IMR-90 (cell line): ENCODE measurements at regions not wholly inside any gene's neighbourhood (a gene's known extent, or its start where the extent isn't known, plus 50 kb on each side); places are given as distances from the start of the nearest gene placed in this dataset.

Source experiments
- ATAC-seq: fragments of 200-7000 bp; cut with Tn5 transposase; 2 replicates; pipeline ENCODE4 v1.9.1; 2020; ENCODE audit warnings: low read depth, mild to moderate bottlenecking, moderate library complexity
- BruUV-seq: library from RNA; stranded (reverse); fragments of 400-500 nt; replicated peaks from 2 replicates; lab custom pipeline; 2021; lab: Mats Ljungman, UMichigan
- CTCF ChIA-PET: fragments of 300-600 bp; formaldehyde crosslinking; extraction: SDS; loops from one replicate; lab custom pipeline; 2021; ENCODE audit warnings: antibody characterized with exemption; lab: Yijun Ruan, JAX
- POLR2A ChIA-PET: fragments of 300-600 bp; sonication (Branson Sonifier 250); formaldehyde crosslinking; loops from one replicate; lab custom pipeline; 2022; ENCODE audit warnings: antibody characterized with exemption; ENCODE audit not compliant: unreplicated experiment; lab: Charles Lee
- DNase-seq: peaks from one replicate; pipeline ENCODE4 v3.0.0; 2013
- H2AFZ ChIP-seq: replicated peaks from 2 replicates; pipeline ENCODE3; 2013; ENCODE audit warnings: low read length, mild to moderate bottlenecking; ENCODE audit not compliant: poor library complexity
- H2AK5ac ChIP-seq: 2 replicates; pipeline ENCODE4 v1.6.1; 2013; ENCODE audit warnings: low read depth, low read length, inconsistent platforms
- H2AK9ac ChIP-seq: replicated peaks from 2 replicates; pipeline ENCODE3; 2013; ENCODE audit warnings: mild to moderate bottlenecking, low read depth, low read length, moderate library complexity; ENCODE audit not compliant: poor library complexity
- H2BK120ac ChIP-seq: 2 replicates; pipeline ENCODE4 v1.6.1; 2013; ENCODE audit warnings: low read depth, low read length, inconsistent platforms
- H2BK15ac ChIP-seq: 3 replicates; pipeline ENCODE4 v1.6.1; 2013; ENCODE audit warnings: low read depth, low read length, inconsistent platforms
- H2BK20ac ChIP-seq: 2 replicates; pipeline ENCODE4 v1.6.1; 2013; ENCODE audit warnings: low read depth, mild to moderate bottlenecking, inconsistent platforms, low read length, moderate library complexity
- H2BK5ac ChIP-seq: 2 replicates; pipeline ENCODE4 v1.6.1; 2013; ENCODE audit warnings: mild to moderate bottlenecking, low read depth, low read length, inconsistent platforms; ENCODE audit not compliant: poor library complexity, severe bottlenecking
- H3K14ac ChIP-seq: replicated peaks from 2 replicates; pipeline ENCODE4 v1.6.1; 2013; ENCODE audit warnings: low read depth, low read length, inconsistent platforms
- H3K18ac ChIP-seq: 2 replicates; pipeline ENCODE4 v1.6.1; 2013; ENCODE audit warnings: low read depth, low read length, control low read depth
- H3K23ac ChIP-seq: 2 replicates; pipeline ENCODE4 v1.6.1; 2013; ENCODE audit warnings: low read depth, low read length, inconsistent platforms
- H3K27ac ChIP-seq: 2 replicates; pipeline ENCODE4 v1.5.1; 2013; ENCODE audit warnings: mild to moderate bottlenecking, control low read depth, low read length; ENCODE audit not compliant: insufficient read depth
- H3K27me3 ChIP-seq: 2 replicates; pipeline ENCODE4 v1.6.1; 2013; ENCODE audit warnings: low read length; ENCODE audit not compliant: control insufficient read depth, insufficient read depth
- H3K36me3 ChIP-seq: 2 replicates; pipeline ENCODE4 v1.6.1; 2013; ENCODE audit warnings: low read length, mixed read lengths; ENCODE audit not compliant: control insufficient read depth, insufficient read depth
- H3K4ac ChIP-seq: 2 replicates; pipeline ENCODE4 v1.6.1; 2013; ENCODE audit warnings: low read depth, low read length, inconsistent platforms
- H3K4me1 ChIP-seq: 2 replicates; pipeline ENCODE4 v1.6.1; 2013; ENCODE audit warnings: low read length, mixed read lengths; ENCODE audit not compliant: control insufficient read depth, insufficient read depth
- H3K4me2 ChIP-seq: 2 replicates; pipeline ENCODE4 v1.6.1; 2013; ENCODE audit warnings: low read depth, mild to moderate bottlenecking, control low read depth, low read length, moderate library complexity
- H3K4me3 ChIP-seq: 2 replicates; pipeline ENCODE4 v1.5.1; 2013; ENCODE audit warnings: low read depth, mild to moderate bottlenecking, control low read depth, low read length, moderate library complexity; ENCODE audit not compliant: insufficient read depth
- H3K56ac ChIP-seq: 2 replicates; pipeline ENCODE4 v1.6.1; 2013; ENCODE audit warnings: low read length, inconsistent platforms; ENCODE audit not compliant: insufficient read depth; ENCODE audit errors: extremely low read depth
- H3K79me1 ChIP-seq, 2 experiments: 2 replicates each; pipeline ENCODE4 v1.6.1; 2013; ENCODE audit warnings: low read length in 2 of 2, inconsistent platforms in 1 of 2, low read depth in 1 of 2
- H3K9ac ChIP-seq: 2 replicates; pipeline ENCODE4 v1.6.1; 2013; ENCODE audit warnings: low read depth, low read length, control low read depth
- H3K9me1 ChIP-seq: 2 replicates; pipeline ENCODE4 v1.6.1; 2013; ENCODE audit warnings: low read length, inconsistent platforms; ENCODE audit not compliant: insufficient read depth
- H3K9me3 ChIP-seq: 2 replicates; pipeline ENCODE4 v1.6.1; 2013; ENCODE audit warnings: low read length; ENCODE audit not compliant: control insufficient read depth, insufficient read depth
- H4K20me1 ChIP-seq: 2 replicates; pipeline ENCODE4 v1.6.1; 2013; ENCODE audit warnings: low read length, inconsistent platforms; ENCODE audit not compliant: insufficient read depth
- H4K5ac ChIP-seq: 2 replicates; pipeline ENCODE4 v1.6.1; 2013; ENCODE audit warnings: mild to moderate bottlenecking, low read depth, low read length, control low read depth
- H4K8ac ChIP-seq, 2 experiments: 2 replicates each; pipeline ENCODE4 v1.6.1; 2013; ENCODE audit warnings: low read depth in 2 of 2, low read length in 2 of 2, control low read depth in 1 of 2, inconsistent platforms in 1 of 2
- H4K91ac ChIP-seq: 2 replicates; pipeline ENCODE4 v1.6.1; 2013; ENCODE audit warnings: low read depth, low read length, inconsistent platforms; ENCODE audit not compliant: insufficient read depth
- BHLHE40 ChIP-seq: fragments of 150-350 bp; IDR thresholded peaks from 2 replicates; pipeline ENCODE4 v1.6.1; 2016; ENCODE audit warnings: mild to moderate bottlenecking, low read depth, low read length
- CEBPB ChIP-seq: IDR thresholded peaks from 2 replicates; pipeline ENCODE4 v1.6.1; 2012; ENCODE audit warnings: low read depth, low read length, improper control_type of control experiment
- CHD1 ChIP-seq: IDR thresholded peaks from 2 replicates; pipeline ENCODE4 v1.6.1; 2012; ENCODE audit warnings: low read depth, low read length, improper control_type of control experiment
- FOS ChIP-seq: fragments of 150-350 bp; IDR thresholded peaks from 2 replicates; pipeline ENCODE4 v1.6.1; 2016; ENCODE audit warnings: low read depth, low read length
- MAFK ChIP-seq: IDR thresholded peaks from 2 replicates; pipeline ENCODE4 v1.6.1; 2012; ENCODE audit warnings: low read depth, low read length, improper control_type of control experiment
- NFE2L2 ChIP-seq: fragments of 150-350 bp; IDR thresholded peaks from 2 replicates; pipeline ENCODE4 v1.6.1; 2016; ENCODE audit warnings: low read depth, mild to moderate bottlenecking, low read length
- RAD21 ChIP-seq: IDR thresholded peaks from 2 replicates; pipeline ENCODE4 v1.6.1; 2012; ENCODE audit warnings: low read length, improper control_type of control experiment
- RCOR1 ChIP-seq: IDR thresholded peaks from 2 replicates; pipeline ENCODE4 v1.6.1; 2012; ENCODE audit warnings: mild to moderate bottlenecking, low read length, improper control_type of control experiment; ENCODE audit not compliant: insufficient replicate concordance
- RFX5 ChIP-seq: IDR thresholded peaks from 2 replicates; pipeline ENCODE4 v1.8.0; 2012; ENCODE audit warnings: low read depth, mild to moderate bottlenecking, low read length, moderate library complexity
- SMC3 ChIP-seq: fragments of 150-350 bp; IDR thresholded peaks from 2 replicates; pipeline ENCODE4 v1.6.1; 2016; ENCODE audit warnings: low read depth, mild to moderate bottlenecking, antibody characterized with exemption, low read length, moderate library complexity
- WGBS, 2 experiments: methylation state at CpG; one replicate each; pipeline versions ENCODE4 v1.1.5 to v1.1.7; 2013; ENCODE audit warnings: missing lambda C conversion rate in 2 of 2; ENCODE audit not compliant: insufficient read length in 1 of 2; ENCODE audit errors: extremely low coverage in 2 of 2; 5-methylcytosine and 5-hydroxymethylcytosine counted together
- dilution Hi-C: fragments of 300-500 bp; cut with HindIII; formaldehyde crosslinking; loops from one replicate; pipeline ENCODE4 v1.14.3; 2018; ENCODE audit warnings: low sequenced_read_pairs; ENCODE audit not compliant: unreplicated experiment
- in situ Hi-C: fragments of 300-500 bp; cut with MboI; formaldehyde crosslinking; loops from 3 replicates; pipeline ENCODE4 v1.14.3; 2019; ENCODE audit warnings: low sequenced_read_pairs, inconsistent platforms, mixed read lengths
- intact Hi-C: fragments of 100-400 bp; cut with micrococcal nuclease; formaldehyde crosslinking; loops from 2 replicates; pipeline ENCODE4 v1.10.0; 2022
- TF ChIP-seq, protein P1 (sequence below): conservative IDR thresholded peaks from 2 replicates; pipeline ENCODE4 v1.5.1; 2012; ENCODE audit warnings: mild to moderate bottlenecking, low read depth, low read length, improper control_type of control experiment
- TF ChIP-seq, protein P2 (sequence below): fragments of 150-350 bp; IDR thresholded peaks from 2 replicates; pipeline ENCODE4 v1.6.1; 2017; ENCODE audit warnings: mild to moderate bottlenecking, antibody characterized with exemption, low read length, low read depth
- TF ChIP-seq, protein P3 (sequence below): fragments of 150-350 bp; IDR thresholded peaks from 2 replicates; pipeline ENCODE4 v1.6.1; 2016; ENCODE audit warnings: low read depth, mild to moderate bottlenecking, low read length, moderate library complexity, borderline replicate concordance

DNA sequence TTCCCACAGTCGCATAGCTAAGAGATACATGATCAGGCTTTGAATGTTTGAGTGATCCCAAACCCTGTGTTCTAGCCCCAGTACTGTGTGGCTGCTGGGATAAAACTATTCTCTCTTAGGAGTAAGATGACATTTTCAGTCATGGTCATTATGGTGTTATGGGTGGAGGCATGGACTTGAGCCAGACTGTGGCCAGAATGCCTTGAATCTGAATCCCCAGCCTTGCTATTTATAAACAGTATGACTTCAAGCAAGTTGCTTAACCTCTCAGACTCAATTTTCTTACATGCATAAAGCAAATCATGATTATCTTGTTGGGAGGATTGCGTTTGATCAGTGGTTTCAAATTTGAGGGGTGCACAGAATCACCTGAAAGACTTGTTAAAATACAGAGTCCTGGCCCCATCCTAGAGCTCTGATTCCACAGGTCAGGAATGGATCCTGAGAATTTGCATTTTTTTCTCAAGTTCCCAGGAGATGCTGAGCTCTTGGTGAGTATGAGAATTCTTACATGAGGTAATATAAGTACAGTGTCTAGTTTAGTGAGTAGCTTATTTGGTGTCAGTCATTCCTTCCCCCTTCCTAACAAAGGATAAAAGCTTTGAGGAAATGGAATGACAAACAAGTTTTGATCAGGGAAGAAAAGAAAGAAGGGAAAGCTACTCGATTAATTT, 571.7 kb downstream of the METTL15 start:
- peak overlapping the region; percentile 84 for H2BK120ac ChIP-seq
- ATAC-seq, result peak; percentile 82
- H3K14ac ChIP-seq, result peak overlapping the region; percentile 72; the same call in 1 of the 2 replicates
- no peaks in the 10 kb centered on the region for H3K36me3 ChIP-seq
- WGBS, 2 experiments, result no CpG with 5 or more reads among the region's 3 CpGs
- POLR2A ChIA-PET, result interaction anchor here (0.6 to 0.9 kb wide), 2 partner anchors 114 to 155 kb away, joined by 3 to 4 read pairs; no protein-coding TSS in a partner anchor
- peak overlapping the region; percentile 70 to 90 for H4K8ac ChIP-seq
- peak overlapping the region; percentile 63; the same call in 1 of the 2 replicates for H3K4me2 ChIP-seq
- H4K20me1 ChIP-seq, result no peaks in the 10 kb centered on the region
- H3K79me1 ChIP-seq, result no peaks in the 10 kb centered on the region
- peak overlapping the region; percentile 92 for H2BK5ac ChIP-seq
- TF ChIP-seq SMC3, result no peak
- 0 out of 2 replicates have a peak, but pooled peaks have one; percentile 2 for TF ChIP-seq FOS
- TF ChIP-seq, protein P1, sequence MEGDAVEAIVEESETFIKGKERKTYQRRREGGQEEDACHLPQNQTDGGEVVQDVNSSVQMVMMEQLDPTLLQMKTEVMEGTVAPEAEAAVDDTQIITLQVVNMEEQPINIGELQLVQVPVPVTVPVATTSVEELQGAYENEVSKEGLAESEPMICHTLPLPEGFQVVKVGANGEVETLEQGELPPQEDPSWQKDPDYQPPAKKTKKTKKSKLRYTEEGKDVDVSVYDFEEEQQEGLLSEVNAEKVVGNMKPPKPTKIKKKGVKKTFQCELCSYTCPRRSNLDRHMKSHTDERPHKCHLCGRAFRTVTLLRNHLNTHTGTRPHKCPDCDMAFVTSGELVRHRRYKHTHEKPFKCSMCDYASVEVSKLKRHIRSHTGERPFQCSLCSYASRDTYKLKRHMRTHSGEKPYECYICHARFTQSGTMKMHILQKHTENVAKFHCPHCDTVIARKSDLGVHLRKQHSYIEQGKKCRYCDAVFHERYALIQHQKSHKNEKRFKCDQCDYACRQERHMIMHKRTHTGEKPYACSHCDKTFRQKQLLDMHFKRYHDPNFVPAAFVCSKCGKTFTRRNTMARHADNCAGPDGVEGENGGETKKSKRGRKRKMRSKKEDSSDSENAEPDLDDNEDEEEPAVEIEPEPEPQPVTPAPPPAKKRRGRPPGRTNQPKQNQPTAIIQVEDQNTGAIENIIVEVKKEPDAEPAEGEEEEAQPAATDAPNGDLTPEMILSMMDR, result no peak
- TF ChIP-seq CEBPB, result peak; percentile 92
- no peak for TF ChIP-seq CHD1
- no peak for TF ChIP-seq RAD21
- no peak for TF ChIP-seq RFX5
- TF ChIP-seq, protein P2, sequence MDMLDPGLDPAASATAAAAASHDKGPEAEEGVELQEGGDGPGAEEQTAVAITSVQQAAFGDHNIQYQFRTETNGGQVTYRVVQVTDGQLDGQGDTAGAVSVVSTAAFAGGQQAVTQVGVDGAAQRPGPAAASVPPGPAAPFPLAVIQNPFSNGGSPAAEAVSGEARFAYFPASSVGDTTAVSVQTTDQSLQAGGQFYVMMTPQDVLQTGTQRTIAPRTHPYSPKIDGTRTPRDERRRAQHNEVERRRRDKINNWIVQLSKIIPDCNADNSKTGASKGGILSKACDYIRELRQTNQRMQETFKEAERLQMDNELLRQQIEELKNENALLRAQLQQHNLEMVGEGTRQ, result no peak
- no peak for TF ChIP-seq RCOR1
- TF ChIP-seq NFE2L2, result no peak
- TF ChIP-seq MAFK, result no peak
- TF ChIP-seq, protein P3, sequence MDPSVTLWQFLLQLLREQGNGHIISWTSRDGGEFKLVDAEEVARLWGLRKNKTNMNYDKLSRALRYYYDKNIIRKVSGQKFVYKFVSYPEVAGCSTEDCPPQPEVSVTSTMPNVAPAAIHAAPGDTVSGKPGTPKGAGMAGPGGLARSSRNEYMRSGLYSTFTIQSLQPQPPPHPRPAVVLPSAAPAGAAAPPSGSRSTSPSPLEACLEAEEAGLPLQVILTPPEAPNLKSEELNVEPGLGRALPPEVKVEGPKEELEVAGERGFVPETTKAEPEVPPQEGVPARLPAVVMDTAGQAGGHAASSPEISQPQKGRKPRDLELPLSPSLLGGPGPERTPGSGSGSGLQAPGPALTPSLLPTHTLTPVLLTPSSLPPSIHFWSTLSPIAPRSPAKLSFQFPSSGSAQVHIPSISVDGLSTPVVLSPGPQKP, result no peak
- TF ChIP-seq BHLHE40, result no peak
- H3K27ac ChIP-seq, result peak overlapping the region; percentile 46; the same call in 1 of the 2 replicates
- H4K5ac ChIP-seq, result peak overlapping the region; percentile 97; the same call in 1 of the 2 replicates
- peak overlapping the region; percentile 54 for H3K23ac ChIP-seq
- intact Hi-C loops, result loop anchor here (5.0 kb wide), 1 partner anchor 978 kb away; the partner anchor contains the start of gene BDNF
- in situ Hi-C loops, result no loop called here
- H3K4ac ChIP-seq, result peak overlapping the region; percentile 73
- CTCF ChIA-PET, result interaction anchor here (0.8 to 0.9 kb wide), 2 partner anchors 11 to 13 kb away, joined by 3 to 8 read pairs; no protein-coding TSS in a partner anchor
- no peak overlapping the region for H2AFZ ChIP-seq
- no peak overlapping the region for H2AK9ac ChIP-seq
- H4K91ac ChIP-seq, result peak overlapping the region; percentile 86
- 0 out of 2 replicates have a peak overlapping the region, but pooled peaks have one; percentile 53 for H2AK5ac ChIP-seq
- BruUV-seq, result no TSS peak
- H2BK15ac ChIP-seq, result peak overlapping the region; percentile 78; the same call in 1 of the 3 replicates
- H2BK20ac ChIP-seq, result peak overlapping the region; percentile 87
- peak; percentile 88 for DNase-seq
- H3K9me3 ChIP-seq, result no peaks in the 10 kb centered on the region
- peaks cover 7% of the 10 kb centered on the region for H3K4me1 ChIP-seq
- peak overlapping the region; percentile 88; the same call in 1 of the 2 replicates for H3K18ac ChIP-seq
- no peaks in the 10 kb centered on the region; the same call in none of the 2 replicates for H3K9me1 ChIP-seq
- dilution Hi-C loops, result no loop called here
- no peak overlapping the region for H3K4me3 ChIP-seq
- peak overlapping the region; percentile 67; the same call in 1 of the 2 replicates for H3K9ac ChIP-seq
- H3K56ac ChIP-seq, result peak overlapping the region; percentile 53
- H3K27me3 ChIP-seq, result no peaks in the 10 kb centered on the region
